ENCODE measurements at regions not wholly inside any gene's neighbourhood (a gene's known extent, or its start where the extent isn't known, plus 50 kb on each side); places are given as distances from the start of the nearest gene placed in this dataset.

- TF ChIP-seq, protein P1, sequence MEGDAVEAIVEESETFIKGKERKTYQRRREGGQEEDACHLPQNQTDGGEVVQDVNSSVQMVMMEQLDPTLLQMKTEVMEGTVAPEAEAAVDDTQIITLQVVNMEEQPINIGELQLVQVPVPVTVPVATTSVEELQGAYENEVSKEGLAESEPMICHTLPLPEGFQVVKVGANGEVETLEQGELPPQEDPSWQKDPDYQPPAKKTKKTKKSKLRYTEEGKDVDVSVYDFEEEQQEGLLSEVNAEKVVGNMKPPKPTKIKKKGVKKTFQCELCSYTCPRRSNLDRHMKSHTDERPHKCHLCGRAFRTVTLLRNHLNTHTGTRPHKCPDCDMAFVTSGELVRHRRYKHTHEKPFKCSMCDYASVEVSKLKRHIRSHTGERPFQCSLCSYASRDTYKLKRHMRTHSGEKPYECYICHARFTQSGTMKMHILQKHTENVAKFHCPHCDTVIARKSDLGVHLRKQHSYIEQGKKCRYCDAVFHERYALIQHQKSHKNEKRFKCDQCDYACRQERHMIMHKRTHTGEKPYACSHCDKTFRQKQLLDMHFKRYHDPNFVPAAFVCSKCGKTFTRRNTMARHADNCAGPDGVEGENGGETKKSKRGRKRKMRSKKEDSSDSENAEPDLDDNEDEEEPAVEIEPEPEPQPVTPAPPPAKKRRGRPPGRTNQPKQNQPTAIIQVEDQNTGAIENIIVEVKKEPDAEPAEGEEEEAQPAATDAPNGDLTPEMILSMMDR (conservative IDR thresholded peaks at IDR 0.05; ENCODE audit: low read depth in 2 of 2) = no peak
- TF ChIP-seq ZNF331 (CRISPR knock-in tag; IDR thresholded peaks at IDR 0.05; ENCODE audit: low read depth) (no peak), EZH2 (IDR thresholded peaks at IDR 0.05; ENCODE audit: low read depth, unreplicated experiment) (no peak), EZH2phosphoT487 (IDR thresholded peaks at IDR 0.05; ENCODE audit: unreplicated experiment) (no peak)
These were observed 62.0 kb upstream of the ZC3H12C start for GRCh38 chr11:110031171-110031570.
